Endothelial cell of hepatic sinusoid (primary cell): ENCODE measurements at regions not wholly inside any gene's neighbourhood (a gene's known extent, or its start where the extent isn't known, plus 50 kb on each side); places are given as distances from the start of the nearest gene placed in this dataset.
"Not testable (repeated sequence)": the region's sequence is repeated elsewhere in the genome, so short reads cannot be mapped to it uniquely, and the experiment has no call there.

ENCODE experiments used
- in situ Hi-C: cut with HindIII; loops from 2 replicates; pipeline ENCODE4 v1.10.0; 2017; ENCODE audit warnings: low sequenced_read_pairs

DNA sequence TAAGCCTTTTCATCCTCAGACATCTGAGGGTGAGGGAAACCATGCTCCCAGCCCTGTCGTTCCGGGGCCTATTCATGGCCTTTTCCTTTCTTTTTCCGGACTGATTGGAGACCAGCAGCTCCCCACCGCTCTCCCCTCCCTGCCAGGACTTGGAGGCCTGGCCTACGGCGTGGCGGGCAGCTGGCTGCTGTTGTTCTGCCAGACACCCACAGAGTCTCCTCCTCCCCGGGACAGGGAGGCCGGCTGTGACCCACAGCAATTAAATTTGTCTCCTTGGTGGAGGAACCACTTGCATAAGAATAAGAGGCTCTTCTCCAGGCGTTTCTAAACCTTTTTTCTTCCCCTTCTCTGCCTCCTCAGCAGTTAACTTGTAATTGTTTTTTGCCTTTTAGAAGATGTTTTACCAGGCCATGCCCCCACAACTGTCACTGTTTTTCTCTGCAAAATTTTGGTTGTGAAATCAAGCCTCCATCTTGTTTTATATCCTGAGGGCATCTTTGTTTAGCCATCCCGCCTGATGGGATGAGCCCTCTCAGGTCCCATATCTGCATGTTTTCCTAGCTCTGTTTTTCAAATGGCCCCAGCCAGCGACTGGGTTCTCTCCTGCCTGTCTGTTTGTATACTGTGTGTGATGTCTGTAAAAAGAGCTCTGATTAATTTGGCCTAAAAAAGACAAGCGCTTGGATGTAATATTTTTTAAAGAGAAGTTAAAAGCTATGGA lies 1060.0 kb upstream of the DDX18 start:
- in situ Hi-C loops = no loop called here

DNA sequence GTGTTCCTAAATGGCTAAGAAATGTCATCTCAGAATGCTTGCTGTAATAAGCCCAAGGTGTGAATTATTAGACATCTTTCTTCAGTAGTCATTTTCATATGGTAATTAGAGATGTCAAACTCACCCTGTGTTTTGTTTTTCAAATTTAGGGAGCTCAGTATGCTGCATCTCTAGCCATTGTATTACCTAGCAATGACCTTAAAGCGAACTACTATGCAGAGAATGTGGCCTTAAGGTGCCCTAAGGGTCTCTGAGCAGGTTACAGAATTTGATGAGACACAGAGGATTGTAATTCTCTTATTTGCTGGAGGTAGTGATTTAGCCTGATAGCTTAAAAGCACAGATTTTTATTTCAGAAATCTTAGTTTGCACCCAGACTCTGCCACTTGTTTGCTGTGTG lies 1052.6 kb upstream of the DDX18 start:
- in situ Hi-C loops = no loop called here

DNA sequence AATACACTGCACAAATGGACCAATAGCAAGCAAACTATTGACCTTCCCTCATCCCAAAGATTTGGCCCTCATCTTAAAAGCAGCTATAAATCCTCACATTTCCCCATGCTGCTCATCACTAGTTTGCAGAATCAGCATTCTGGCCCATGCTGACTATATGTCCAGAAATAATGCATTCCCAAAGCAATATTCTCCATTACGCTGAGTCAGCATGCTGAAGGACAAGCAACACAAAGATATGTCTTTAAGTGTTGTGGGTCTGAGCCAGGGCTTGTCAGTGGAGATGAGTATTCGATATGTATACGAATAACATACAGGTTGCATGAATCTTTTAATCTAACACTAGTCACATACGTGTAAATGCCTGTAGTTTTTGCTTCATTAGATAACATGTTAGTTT lies 1045.0 kb upstream of the DDX18 start:
- in situ Hi-C loops = no loop called here

DNA sequence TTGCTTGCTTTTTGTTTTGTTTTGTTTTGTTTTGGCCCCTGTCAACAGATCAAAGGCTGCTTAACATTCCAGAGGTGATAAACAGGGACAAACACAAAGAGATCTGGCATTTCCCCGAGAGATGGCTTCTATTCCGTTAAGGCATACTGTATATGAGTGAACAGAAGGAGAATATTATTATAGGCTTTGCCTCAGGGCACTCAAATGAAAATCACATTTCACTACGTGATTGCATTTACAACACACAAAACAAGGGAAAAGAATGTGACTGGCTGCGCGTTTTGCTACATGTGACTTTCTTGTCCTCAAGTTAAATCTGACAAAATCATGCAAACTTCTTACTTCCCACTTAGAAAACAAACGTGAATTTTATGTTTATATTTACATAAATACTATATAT lies 1037.9 kb upstream of the DDX18 start:
- in situ Hi-C loops = no loop called here

DNA sequence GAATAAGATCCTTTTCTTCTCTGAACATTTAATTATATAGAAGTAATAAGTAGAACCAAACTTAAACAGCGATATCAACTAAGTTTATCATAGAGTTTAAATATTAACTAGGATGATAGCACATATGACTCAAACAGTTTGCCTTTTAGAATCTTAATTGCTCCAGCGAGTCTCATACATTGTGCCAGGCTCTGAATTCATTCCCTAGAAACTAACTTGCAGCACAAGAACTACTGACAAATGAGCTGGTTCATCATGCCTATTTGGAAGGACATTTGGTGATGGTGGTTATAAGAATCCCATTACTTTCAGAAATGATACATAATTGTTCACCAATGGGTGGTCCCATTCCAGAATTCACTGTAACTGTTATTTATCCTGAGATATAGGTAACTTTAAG lies 1026.6 kb upstream of the DDX18 start:
- in situ Hi-C loops = no loop called here

DNA sequence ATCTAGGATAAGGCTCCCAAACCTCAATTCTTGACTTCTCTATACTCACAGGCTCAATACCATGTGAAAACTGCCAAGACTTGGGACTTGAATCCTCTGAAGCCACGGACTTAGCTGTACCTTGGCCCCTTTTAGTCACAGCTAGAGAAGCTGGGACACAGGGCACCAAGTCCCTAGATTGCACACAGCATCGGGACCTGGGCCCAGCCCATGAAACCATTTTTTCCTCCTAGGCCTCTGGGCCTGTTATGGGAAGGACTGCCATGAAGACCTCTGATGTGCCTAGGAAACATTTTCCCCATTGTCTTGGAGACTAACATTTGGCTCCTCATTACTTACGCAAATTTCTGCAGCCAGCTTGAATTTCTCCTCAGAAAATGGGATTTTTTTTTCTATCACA lies 1011.8 kb upstream of the DDX18 start:
- in situ Hi-C loops = no loop called here

DNA sequence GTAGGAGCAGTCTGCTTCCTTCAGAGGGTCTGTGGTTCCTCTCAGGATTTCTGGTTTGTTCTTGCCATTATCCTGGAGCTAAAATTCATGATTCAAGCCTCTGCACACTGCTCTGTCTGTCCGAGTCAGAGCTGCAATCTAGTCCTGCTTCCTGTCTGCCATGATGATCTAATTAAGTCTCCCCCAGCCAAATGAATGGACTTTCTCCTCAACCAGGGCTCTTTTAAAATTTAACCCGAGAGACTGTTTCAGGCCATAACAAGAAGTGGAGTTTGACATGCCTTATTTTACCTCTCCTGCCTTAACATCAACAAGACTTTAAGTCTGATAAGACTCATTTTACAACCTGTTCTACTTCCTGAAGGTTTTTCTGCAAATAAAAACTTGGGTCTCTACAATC lies 1009.6 kb upstream of the DDX18 start:
- in situ Hi-C loops = no loop called here

DNA sequence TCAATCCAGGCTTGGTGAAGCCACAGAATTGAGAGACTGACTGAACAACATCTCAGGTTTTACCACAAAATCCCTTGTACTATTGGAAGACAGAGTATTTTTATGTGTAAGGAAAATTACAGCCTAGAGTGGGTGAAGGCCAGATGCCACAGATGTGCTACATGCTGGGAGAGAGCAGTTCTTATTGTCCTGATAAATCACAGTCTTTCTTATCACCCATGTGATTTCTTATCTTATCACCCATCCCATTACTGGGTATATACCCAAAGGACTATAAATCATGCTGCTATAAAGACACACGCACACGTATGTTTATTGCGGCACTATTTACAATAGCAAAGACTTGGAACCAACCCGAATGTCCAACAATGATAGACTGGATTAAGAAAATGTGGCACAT lies 1008.0 kb upstream of the DDX18 start:
- in situ Hi-C loops = not testable (repeated sequence)

DNA sequence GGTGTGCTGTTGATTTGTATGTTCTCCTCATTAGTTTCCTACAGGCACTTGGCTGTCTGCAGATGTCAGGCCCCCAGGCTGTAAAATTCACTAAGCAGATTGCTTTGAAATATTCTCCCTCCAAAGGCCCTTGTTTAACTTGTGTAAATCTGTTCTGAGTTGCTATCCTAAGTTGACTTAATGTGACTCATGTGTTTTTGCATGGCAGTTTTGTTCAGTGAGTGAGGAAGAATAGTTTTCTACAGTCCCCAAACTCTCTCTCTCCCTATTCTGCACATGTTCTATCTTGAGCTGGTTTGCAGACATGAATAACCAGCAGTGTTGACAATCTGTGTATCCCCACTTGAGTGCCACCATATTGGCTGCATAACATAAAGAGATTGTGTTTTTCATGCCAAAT lies 1005.4 kb upstream of the DDX18 start:
- in situ Hi-C loops = no loop called here

DNA sequence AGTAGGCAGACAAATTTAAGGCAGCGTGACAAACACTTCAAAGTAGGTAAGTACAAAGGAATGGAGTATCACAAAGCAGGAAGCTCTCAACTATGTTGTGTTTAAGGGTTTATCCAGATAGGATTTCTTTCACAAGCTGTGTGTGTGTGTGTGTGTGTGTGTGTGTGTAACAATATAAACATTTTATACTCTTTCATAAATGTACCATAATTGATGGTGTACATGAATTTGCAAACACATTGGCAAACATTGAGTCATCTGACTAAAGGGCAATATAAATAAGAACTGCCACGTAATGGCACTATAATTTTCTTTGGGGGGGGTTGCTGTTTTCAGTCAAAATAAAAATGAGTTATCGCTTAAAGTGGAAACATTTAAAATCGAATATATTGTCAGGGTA lies 1004.4 kb upstream of the DDX18 start:
- in situ Hi-C loops = no loop called here

DNA sequence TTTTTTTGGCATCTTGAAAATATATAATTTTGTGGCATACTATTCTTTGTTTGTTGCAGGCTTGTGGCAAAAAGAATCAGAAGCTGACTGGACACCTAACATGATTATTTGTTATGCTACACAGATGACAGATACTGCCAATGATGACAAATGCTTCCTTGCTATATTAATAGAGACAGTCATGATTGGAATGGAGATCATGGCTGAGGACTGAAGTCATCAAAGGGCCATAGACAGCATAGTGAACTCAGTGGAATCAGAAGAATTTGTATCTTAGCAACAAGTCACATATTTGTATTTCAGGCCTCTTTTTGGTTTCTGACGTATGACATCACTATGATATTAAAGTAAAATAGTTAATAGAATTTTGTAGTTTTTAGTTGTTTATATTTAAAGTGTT lies 1003.8 kb upstream of the DDX18 start:
- in situ Hi-C loops = no loop called here

DNA sequence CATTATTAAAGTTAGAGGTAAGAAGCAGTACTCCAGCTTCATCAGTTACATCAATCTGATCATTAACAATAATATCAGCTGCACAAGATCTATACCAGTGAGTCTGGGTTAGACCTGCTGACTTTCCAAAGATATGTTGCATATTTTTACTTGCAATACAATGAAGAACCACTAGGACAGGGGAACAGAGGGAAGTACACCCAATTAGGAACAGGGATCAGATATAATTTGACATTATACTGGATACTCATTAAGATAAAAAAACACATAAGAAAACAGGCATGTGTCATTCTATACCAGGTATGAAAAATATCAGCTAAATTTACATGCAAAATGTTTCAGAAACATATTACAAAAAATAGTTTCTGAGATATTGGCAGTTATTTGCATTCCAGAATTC lies 995.1 kb upstream of the DDX18 start:
- in situ Hi-C loops = no loop called here

DNA sequence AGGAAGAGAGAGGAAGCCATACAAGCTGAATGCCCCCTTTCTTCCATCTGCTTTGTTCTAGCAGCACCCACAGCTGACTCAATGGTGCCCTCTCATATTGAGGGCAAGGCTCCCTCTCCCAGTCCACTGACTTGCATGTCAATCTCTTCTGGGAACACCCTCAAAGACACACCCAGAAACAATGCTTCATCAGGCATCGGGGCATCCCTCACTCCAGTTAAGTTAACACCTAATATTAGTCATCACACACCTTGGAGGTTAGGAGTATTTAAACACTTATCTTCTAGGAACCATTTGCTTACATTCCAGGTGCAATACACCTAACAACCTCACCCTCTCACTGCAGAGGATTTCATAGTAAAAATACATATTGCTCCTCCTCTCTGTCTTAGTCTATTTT lies 993.5 kb upstream of the DDX18 start:
- in situ Hi-C loops = no loop called here

DNA sequence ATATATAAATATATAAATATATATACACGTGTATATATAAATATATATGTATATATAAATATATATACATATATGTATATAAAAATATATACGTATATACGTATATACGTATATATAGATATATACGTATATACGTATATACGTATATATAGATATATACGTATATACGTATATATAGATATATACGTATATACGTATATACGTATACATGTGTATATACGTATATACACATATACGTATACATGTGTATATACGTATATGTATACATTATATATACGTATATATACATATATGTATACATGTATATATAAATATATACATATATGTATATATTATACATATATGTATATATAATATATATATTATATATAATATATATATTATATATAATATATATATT lies 984.9 kb upstream of the DDX18 start:
- in situ Hi-C loops = not testable (repeated sequence)

DNA sequence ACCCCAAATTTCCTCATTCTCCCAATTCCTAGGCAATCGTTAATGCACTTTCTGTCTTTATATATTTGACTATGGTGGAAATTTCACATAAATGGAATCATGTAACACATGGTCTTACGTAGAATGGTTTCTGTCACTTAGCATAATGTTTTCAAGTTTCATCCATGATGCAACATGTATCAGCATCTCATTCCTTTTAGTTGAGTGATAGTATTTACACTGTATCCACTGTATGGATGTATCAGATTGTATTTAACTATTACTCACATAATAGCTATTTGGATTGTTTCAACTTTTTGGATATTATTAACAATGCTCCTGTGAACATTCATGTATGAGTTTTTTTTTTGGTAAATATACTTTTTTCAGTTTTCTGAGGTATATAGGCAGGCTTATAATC lies 982.3 kb upstream of the DDX18 start:
- in situ Hi-C loops = no loop called here

DNA sequence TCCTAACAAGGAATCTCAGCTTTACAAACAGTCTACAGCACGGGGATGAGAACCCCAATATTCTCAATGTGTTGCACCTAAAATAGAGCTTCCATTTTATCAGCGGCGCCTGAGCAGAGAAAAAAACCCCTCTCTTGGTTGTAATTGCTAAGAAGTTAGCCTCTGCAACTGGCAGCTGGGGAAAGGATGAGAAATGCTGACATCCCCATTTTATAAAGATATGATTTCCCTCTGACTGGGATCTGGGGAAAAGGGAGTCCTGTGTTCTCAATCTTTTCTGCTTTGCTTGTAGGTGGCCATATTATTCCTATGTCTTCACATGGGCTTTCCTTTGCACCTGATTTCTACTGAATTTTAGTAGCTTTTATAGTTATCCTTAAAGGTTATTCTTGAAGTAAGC lies 981.4 kb upstream of the DDX18 start:
- in situ Hi-C loops = no loop called here

DNA sequence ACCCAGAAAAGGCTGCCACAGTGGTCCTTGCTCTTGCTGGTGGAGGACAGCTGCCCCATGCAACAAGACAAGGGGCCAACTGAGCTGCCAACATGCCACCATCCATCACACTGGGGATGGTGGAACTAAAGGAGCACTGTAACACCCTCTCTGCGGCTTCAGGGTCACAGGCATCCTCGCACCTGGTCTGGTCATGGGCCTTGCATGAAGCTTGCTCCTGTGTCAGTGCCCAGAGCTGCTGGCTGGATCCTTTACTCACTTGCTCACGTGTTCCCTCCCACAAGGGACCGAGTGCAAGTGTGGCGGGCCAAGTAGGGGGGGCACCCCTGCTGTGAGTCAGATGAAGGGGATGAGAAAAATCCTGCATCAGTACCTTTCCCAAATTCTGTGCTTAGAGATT lies 972.3 kb upstream of the DDX18 start:
- in situ Hi-C loops = no loop called here

DNA sequence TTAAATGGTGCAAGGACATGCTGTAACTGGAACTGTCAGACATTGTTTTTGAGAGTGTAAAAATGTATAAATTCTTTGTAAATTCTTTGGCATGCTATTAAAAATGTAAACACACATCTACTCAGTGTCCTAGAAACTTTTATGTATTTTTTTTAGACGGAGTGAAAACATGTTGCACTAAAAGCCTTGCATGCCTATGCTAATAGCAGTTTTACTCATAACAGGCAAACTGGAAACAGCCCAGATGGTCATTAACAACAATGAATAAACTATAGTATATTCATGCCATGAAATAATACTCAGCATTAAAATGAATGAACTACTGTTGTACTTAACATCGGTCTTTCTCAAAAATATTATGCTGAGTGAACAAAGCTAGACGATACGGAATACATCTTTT lies 954.8 kb upstream of the DDX18 start:
- in situ Hi-C loops = no loop called here

DNA sequence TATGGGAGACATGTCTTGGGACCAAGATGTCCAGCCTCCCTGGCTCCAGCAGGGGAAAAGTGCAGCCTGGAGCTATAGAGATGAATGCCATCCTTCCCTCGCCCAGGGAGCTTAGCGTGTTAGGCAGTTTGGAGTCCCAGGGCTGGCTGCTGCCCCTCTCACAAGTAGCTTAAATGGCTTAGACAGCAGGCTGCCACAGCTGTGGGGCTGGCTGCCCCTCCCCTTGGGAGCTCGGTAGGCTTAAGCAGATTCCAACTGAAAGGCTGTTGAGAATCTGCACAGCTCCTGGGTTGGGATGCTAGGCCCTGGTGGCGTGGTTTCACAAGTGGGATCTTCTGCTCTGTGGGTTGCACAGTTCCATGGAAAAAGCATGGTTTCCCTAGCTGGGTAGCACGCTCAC lies 940.5 kb upstream of the DDX18 start:
- in situ Hi-C loops = no loop called here

DNA sequence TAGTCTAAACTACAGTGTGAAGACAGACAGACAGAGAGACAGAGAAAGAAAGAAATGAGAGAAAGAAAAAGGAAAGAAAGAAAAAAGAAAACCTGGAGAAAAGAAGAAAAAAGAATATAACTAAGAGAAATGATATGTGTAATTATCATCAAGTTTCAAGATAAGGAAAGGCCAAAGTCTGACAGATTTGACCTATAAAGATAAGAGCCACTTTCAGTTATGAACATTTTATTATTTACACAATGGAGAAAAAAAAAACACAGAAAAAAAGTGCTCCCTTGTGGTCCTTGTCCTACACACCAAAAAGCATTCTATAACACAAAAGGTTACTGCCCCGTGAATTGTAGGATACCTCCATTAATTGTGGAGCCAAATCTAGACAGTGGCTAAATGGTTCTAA lies 937.2 kb upstream of the DDX18 start:
- in situ Hi-C loops = no loop called here

DNA sequence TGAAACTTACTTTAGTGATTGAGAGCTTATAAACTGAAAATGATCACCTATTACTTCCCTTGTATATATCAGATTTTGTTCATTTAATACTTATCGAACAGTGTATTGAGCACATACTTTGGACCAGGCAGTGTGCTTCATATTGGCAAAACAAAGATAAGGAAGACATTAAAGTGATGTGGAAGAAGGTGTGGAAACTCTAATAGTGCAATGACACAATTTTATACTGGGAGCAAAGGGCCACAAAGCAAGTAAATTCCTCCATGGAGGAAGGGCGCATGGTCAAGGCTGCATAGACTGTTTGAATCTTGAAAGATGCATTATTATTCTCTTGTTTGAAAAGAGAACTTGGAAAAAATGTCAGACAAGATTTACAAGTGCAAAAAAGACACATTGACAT lies 936.5 kb upstream of the DDX18 start:
- in situ Hi-C loops = no loop called here

DNA sequence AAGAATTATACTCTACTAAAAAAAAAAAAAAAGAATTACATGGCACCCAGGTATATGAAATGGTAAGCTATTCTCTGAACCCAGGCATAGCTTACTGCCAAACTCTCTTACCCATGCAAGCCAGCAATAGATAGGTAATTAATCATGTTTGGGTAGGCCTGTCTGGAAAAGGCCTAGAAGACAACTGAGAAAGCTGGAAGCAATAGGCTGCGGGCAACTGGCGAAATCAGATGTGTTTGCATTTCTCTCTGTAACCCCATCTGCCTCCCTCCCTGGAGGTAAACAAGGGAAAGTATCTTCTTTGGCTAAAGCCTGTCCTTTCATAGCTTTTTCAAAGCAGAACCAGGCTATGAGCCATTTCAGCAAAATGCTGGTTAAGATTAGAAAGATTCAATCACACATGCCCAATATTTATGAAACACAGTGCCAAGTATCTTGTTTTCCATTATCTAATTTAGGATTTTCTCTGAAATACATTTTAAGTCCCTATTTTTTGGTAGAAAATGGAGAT lies 934.8 kb upstream of the DDX18 start:
- in situ Hi-C loops = no loop called here

DNA sequence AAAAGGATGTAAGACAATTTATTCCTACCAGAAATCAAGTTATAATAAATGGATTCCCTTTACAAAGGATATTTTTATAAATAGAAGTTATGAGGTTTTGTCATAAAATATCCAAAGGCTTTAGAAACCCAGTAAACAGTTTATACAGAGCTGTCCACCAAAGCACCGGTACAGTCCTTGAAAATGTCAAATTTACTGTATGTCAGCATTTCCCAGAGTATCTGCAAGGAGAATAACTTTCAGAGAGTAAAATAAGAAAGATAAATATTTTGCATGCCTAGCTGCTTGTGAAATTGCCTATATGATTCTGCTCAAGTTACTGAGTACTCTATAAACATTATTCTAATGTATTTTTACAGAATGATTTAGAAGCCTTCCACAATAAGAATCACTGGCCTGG lies 923.3 kb upstream of the DDX18 start:
- in situ Hi-C loops = no loop called here
